Nephron (organoid): ENCODE measurements at regions not wholly inside any gene's neighbourhood (a gene's known extent, or its start where the extent isn't known, plus 50 kb on each side); places are given as distances from the start of the nearest gene placed in this dataset.
"Not testable (repeated sequence)": the region's sequence is repeated elsewhere in the genome, so short reads cannot be mapped to it uniquely, and the experiment has no call there.

Experiments
- H3K27ac Mint-ChIP-seq, 3 experiments: 2 replicates each; pipeline ENCODE4 v1.8.0; 2020; ENCODE audit warnings: mixed read lengths in 3 of 3, mild to moderate bottlenecking in 2 of 3, moderate library complexity in 1 of 3
- H3K27me3 Mint-ChIP-seq: 2 replicates; pipeline ENCODE4 v1.8.0; 2021; ENCODE audit warnings: low read depth, mild to moderate bottlenecking, moderate library complexity, mixed read lengths
- H3K36me3 Mint-ChIP-seq: 2 replicates; pipeline ENCODE4 v1.8.0; 2020; ENCODE audit warnings: low read depth, mixed read lengths
- H3K4me1 Mint-ChIP-seq: 2 replicates; pipeline ENCODE4 v1.8.0; 2020; ENCODE audit warnings: mixed read lengths
- H3K4me3 Mint-ChIP-seq, 3 experiments: 2 replicates each; pipeline ENCODE4 v1.8.0; 2020; ENCODE audit warnings: mild to moderate bottlenecking in 3 of 3, mixed read lengths in 3 of 3, moderate library complexity in 2 of 3
- H3K9me3 Mint-ChIP-seq: 2 replicates; pipeline ENCODE4 v1.8.0; 2020; ENCODE audit warnings: mixed read lengths
- CTCF ChIP-seq, 3 experiments: fragments of 200-600 bp; sonication (generic); IDR thresholded peaks; one replicate each; pipeline ENCODE4 v1.5.0; 2021; ENCODE audit warnings: antibody characterized with exemption in 3 of 3; ENCODE audit not compliant: unreplicated experiment in 3 of 3

DNA sequence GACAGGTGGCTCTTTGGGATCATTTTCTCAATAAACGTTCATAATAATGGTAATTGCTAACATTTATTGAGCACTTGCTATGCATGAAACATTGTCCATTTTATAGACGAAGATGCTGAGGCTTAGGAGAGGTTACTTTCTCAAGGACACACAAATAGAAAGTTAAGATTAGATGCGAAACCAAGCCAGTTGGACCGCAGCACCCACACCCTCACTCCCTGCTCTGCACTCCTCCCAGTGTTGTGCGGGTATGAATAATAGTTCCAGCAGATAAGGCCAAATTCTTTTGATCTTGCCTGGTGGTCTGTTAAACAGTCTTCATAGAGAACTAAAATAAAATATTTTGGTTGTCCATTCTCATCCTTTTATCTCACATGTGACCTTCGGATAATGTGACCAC is 85.0 kb upstream of the BEND4 start:
- Mint-ChIP-seq H3K27me3 (no peaks in the 10 kb centered on the region), H3K9me3 (no peaks in the 10 kb centered on the region), H3K27ac (no peak overlapping the region)

DNA sequence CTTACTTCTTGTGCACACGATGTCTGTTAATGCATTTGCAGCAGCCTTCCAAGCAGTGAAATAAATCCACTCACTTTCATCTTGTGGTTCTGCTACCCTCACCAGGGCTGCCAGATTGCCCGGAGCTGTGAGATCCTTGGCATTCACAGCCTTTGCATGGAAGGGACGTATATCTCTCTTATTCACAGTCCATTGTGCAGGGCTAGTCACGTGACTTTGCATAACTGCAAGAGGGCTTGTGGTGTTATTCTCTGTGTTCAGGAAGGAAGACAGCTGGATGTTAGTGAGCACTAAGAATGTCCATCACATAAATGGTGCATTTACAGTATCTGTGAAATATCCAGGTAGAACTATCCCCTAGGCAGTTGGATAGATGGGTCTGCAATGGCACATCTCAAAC is 96.5 kb upstream of the BEND4 start:
- peaks cover 4% of the 10 kb centered on the region for H3K27me3 Mint-ChIP-seq
- H3K4me3 Mint-ChIP-seq, result no peak overlapping the region
- peaks cover 2% of the 10 kb centered on the region for H3K9me3 Mint-ChIP-seq
- TF ChIP-seq CTCF (IDR thresholded peaks at IDR 0.05; ENCODE audit: unreplicated experiment in 3 of 3), result no peak
- no peaks in the 10 kb centered on the region for H3K4me1 Mint-ChIP-seq
- H3K36me3 Mint-ChIP-seq, result no peaks in the 10 kb centered on the region
- no peak overlapping the region for H3K27ac Mint-ChIP-seq

More for the DNA sequence above, 85.0 kb upstream of the BEND4 start:
- H3K36me3 Mint-ChIP-seq, result no peaks in the 10 kb centered on the region
- no peaks in the 10 kb centered on the region for H3K4me1 Mint-ChIP-seq
- H3K4me3 Mint-ChIP-seq, result no peak overlapping the region
- TF ChIP-seq CTCF (IDR thresholded peaks at IDR 0.05; ENCODE audit: unreplicated experiment in 3 of 3), result no peak

GRCh38 chr4:42252315-42252714 is 99.9 kb upstream of the BEND4 start:
- no peak for TF ChIP-seq CTCF (IDR thresholded peaks at IDR 0.05; ENCODE audit: unreplicated experiment in 3 of 3)
- Mint-ChIP-seq H3K4me1 (no peaks in the 10 kb centered on the region), H3K27ac (no peak overlapping the region), H3K4me3 (no peak overlapping the region), H3K36me3 (no peaks in the 10 kb centered on the region), H3K9me3 (no peaks in the 10 kb centered on the region), H3K27me3 (peaks cover 2% of the 10 kb centered on the region)

GRCh38 chr4:42257645-42258044 is 105.2 kb upstream of the BEND4 start:
- H3K4me1 Mint-ChIP-seq, H3K27me3 Mint-ChIP-seq, H3K36me3 Mint-ChIP-seq, H3K9me3 Mint-ChIP-seq, H3K27ac Mint-ChIP-seq, H3K4me3 Mint-ChIP-seq: not testable (repeated sequence)

DNA sequence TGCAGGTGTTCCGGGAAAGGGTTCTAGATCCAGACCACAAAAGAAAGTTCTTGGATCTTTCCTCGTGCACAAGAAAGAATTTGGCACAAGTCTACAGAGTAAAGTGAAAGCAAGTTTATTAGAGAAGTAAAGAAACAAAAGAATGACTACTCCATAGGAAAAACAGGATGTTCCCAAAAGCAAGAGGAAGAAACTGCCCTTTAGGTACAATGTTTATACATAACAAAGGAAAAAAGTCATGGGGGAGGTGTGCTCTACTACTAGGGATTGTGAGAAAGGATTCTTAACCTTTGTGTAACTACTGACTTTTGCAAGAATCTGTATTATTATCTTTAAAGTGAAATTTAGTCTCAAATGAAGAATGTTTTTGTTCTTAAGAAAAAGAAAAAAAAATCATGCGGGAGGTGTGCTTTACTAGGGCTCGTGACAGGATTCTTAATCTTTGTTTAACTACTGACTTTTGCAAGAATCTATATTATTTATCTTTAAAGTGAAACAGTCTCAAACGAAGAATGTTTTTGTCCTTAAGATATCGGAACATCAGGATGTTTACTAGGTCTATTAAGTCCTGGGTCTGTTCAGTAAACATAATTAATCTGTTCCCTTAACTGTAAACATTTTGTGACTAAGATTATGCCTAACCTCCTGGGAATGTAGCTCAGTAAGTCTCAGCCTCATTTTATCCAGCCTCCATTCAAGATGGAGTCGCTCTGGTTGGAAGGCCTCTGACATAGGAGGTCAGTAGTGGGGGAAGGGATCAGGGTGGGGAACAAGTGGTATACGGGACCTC is 110.4 kb upstream of the BEND4 start:
- no peak overlapping the region for H3K27ac Mint-ChIP-seq
- H3K27me3 Mint-ChIP-seq, result peaks cover 5% of the 10 kb centered on the region
- H3K9me3 Mint-ChIP-seq, result peaks cover 9% of the 10 kb centered on the region
- no peaks in the 10 kb centered on the region for H3K36me3 Mint-ChIP-seq
- TF ChIP-seq CTCF (IDR thresholded peaks at IDR 0.05; ENCODE audit: unreplicated experiment in 3 of 3), result no peak
- no peak overlapping the region for H3K4me3 Mint-ChIP-seq
- no peaks in the 10 kb centered on the region for H3K4me1 Mint-ChIP-seq

GRCh38 chr4:42265782-42266602 is 113.5 kb upstream of the BEND4 start:
- H3K4me3 Mint-ChIP-seq, result no peak overlapping the region
- H3K36me3 Mint-ChIP-seq, result no peaks in the 10 kb centered on the region
- no peaks in the 10 kb centered on the region for H3K4me1 Mint-ChIP-seq
- H3K9me3 Mint-ChIP-seq, result peaks cover 9% of the 10 kb centered on the region
- TF ChIP-seq CTCF (IDR thresholded peaks at IDR 0.05; ENCODE audit: unreplicated experiment in 3 of 3), result no peak
- no peak overlapping the region for H3K27ac Mint-ChIP-seq
- peaks cover 5% of the 10 kb centered on the region for H3K27me3 Mint-ChIP-seq
